ENCODE measurements at regions not wholly inside any gene's neighbourhood (a gene's known extent, or its start where the extent isn't known, plus 50 kb on each side); places are given as distances from the start of the nearest gene placed in this dataset.

DNA sequence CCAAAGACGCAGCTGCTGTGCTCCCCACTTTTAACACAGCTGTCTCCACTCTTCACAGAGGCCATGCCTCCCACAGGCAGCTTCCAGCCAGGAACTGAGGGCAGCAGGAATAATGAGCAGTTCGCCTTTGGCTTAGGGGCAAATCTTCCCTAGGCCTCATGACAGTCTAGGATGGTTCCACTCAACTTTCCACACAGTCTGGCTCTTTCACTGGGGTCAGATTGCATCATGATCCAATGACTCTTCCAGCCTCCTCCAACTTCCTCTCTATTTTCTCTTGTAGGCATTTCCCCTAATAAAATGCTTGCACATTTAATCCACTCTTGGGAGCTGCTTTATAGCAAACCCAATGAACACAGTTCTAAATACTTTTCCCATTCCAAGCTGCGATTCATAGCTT lies 271.6 kb upstream of the ATP2B1 start:
- ATAC-seq (ENCODE audit: low read depth) = no peak

DNA sequence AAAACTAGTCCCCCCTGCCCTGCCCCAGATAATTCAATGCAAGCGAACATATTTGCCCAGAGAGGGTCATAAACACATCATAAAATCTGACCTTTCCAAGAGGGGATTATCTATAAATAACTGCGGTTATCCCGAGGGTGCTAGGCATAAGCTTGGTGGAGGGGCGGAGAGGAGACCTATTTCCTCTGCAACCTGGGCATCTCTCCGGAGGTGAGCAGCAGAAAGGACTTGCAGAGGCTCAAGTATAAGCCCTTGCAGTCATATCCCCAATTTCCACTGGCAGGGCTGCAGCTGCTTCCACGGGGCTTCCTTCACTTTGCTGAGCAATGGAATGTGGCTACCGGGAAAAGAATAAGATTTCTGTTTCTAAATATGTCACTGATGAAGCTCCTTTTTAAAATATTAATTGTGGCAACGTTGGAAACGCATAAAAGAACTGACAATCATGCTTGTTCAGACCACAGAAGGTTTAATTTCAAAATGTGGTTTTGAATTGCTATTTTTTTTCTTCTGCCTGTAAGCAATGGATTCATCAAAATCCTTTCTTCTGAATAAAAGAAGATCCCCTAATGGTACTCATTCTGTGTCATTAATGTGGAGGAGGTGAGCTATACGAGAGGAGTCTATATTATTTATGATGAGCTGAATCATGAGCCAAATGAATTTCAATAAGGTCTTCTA lies 268.9 kb upstream of the ATP2B1 start:
- intact Hi-C loops (cut with micrococcal nuclease) = loop anchor here (2.0 kb wide), 1 partner anchor 15 kb away; no protein-coding TSS in a partner anchor
- Mint-ChIP-seq H3K4me3 (no peak overlapping the region), H3K27ac (no peak overlapping the region), H3K9me3 (peaks cover 2% of the 10 kb centered on the region), H3K4me1 (peaks cover 6% of the 10 kb centered on the region), H3K27me3 (no peaks in the 10 kb centered on the region), H3K36me3 (ENCODE audit: low read depth) (no peaks in the 10 kb centered on the region)
- ChIA-PET CTCF (interaction anchor here (0.6 kb wide), 1 partner anchor 382 kb away, joined by 3 read pairs; no protein-coding TSS in a partner anchor), POLR2A (no interaction called here)
- no peak for DNase-seq
- TF ChIP-seq, protein P1, sequence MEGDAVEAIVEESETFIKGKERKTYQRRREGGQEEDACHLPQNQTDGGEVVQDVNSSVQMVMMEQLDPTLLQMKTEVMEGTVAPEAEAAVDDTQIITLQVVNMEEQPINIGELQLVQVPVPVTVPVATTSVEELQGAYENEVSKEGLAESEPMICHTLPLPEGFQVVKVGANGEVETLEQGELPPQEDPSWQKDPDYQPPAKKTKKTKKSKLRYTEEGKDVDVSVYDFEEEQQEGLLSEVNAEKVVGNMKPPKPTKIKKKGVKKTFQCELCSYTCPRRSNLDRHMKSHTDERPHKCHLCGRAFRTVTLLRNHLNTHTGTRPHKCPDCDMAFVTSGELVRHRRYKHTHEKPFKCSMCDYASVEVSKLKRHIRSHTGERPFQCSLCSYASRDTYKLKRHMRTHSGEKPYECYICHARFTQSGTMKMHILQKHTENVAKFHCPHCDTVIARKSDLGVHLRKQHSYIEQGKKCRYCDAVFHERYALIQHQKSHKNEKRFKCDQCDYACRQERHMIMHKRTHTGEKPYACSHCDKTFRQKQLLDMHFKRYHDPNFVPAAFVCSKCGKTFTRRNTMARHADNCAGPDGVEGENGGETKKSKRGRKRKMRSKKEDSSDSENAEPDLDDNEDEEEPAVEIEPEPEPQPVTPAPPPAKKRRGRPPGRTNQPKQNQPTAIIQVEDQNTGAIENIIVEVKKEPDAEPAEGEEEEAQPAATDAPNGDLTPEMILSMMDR (IDR thresholded peaks at IDR 0.05) = no peak
- ATAC-seq (ENCODE audit: low read depth) = no peak

More for the DNA sequence above, 271.6 kb upstream of the ATP2B1 start:
- intact Hi-C loops (cut with micrococcal nuclease) = no loop called here
- TF ChIP-seq, protein P1 (IDR thresholded peaks at IDR 0.05) = no peak
- Mint-ChIP-seq H3K4me3 (no peak overlapping the region), H3K27ac (no peak overlapping the region), H3K36me3 (ENCODE audit: low read depth) (no peaks in the 10 kb centered on the region), H3K9me3 (no peaks in the 10 kb centered on the region), H3K4me1 (peaks cover 6% of the 10 kb centered on the region), H3K27me3 (no peaks in the 10 kb centered on the region)
- CTCF ChIA-PET = no interaction called here
- POLR2A ChIA-PET = interaction anchor here (0.8 to 0.9 kb wide), 2 partner anchors 62 to 271 kb away, joined by 3 read pairs; no protein-coding TSS in a partner anchor
- DNase-seq = no peak

DNA sequence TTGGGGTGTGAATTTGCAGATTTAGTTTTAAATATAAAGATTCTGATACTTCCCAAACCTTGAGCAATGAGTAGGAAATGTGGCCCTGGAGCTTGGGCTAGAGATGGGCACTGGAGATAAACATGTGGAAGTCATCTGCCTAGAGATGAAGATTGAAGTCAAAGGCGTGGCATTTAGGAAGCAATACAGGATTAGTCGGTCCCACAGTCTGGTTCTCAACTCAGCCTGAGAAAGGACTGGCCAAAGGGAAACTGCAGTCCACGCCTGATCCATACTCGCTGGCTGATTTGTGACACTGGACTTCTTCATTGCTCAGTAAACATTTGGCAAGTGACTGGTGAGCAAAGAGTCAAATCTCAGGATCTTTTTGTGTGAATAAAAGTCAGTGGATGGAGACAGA lies 268.2 kb upstream of the ATP2B1 start:
- CTCF ChIA-PET = interaction anchor here (0.6 kb wide), 1 partner anchor 381 kb away, joined by 3 read pairs; no protein-coding TSS in a partner anchor
- POLR2A ChIA-PET = no interaction called here
- Mint-ChIP-seq H3K4me3 (no peak overlapping the region), H3K27ac (no peak overlapping the region), H3K9me3 (peaks cover 2% of the 10 kb centered on the region), H3K27me3 (no peaks in the 10 kb centered on the region), H3K36me3 (ENCODE audit: low read depth) (no peaks in the 10 kb centered on the region), H3K4me1 (peaks cover 6% of the 10 kb centered on the region)
- DNase-seq (no peak), ATAC-seq (ENCODE audit: low read depth) (no peak)
- intact Hi-C loops (cut with micrococcal nuclease) = loop anchor here (2.0 kb wide), 1 partner anchor 16 kb away; no protein-coding TSS in a partner anchor
- TF ChIP-seq, protein P1 (IDR thresholded peaks at IDR 0.05) = no peak

DNA sequence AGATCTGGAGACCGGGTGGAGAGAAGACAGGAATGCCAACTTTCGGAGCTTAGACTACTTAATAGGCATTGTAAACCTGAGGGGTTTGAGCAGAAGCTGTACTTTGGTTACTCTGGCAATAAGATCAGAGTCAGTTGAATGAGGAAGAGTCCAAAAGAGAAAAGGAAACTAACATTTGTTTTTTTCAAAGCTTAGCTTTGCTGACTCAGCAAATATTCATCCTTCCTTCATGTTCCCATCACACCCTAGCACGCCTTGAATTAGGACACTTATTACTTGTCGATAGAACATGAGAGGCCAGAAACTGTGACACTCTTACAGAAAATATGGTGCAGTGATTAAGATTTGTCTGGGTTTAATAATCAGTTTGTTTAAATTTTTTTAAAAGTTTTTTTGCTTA lies 266.9 kb upstream of the ATP2B1 start:
- no peak overlapping the region for H3K4me3 Mint-ChIP-seq
- peaks cover 2% of the 10 kb centered on the region for H3K9me3 Mint-ChIP-seq
- H3K27me3 Mint-ChIP-seq = no peaks in the 10 kb centered on the region
- no peaks in the 10 kb centered on the region for H3K36me3 Mint-ChIP-seq (ENCODE audit: low read depth)
- intact Hi-C loops (cut with micrococcal nuclease) = no loop called here
- ChIA-PET CTCF (interaction anchor here (1.0 kb wide), 1 partner anchor 96 kb away, joined by 3 read pairs; no protein-coding TSS in a partner anchor), POLR2A (no interaction called here)
- no peak overlapping the region for H3K27ac Mint-ChIP-seq
- ATAC-seq (ENCODE audit: low read depth) (no peak), DNase-seq (no peak)
- peaks cover 6% of the 10 kb centered on the region for H3K4me1 Mint-ChIP-seq
- TF ChIP-seq, protein P1 (IDR thresholded peaks at IDR 0.05) = no peak

DNA sequence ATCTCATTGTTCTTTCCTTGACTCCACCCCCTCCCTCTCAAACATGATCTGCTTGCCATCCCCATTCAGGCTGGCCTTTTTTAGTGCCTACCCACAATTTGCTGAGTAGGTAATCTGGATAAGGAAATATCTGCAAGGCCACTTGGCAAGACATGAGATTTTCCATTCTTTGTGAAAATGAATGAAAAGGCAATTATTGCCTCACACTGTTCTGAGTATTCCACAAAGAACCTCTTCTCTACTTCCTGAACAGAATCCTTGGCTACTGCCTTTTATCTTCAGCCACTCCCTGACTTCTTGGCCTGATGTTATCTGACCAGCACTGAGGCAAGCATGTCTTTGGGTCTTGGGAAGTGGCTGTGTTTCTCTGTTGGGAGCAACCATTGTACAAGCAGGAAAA lies 263.2 kb upstream of the ATP2B1 start:
- POLR2A ChIA-PET = no interaction called here
- TF ChIP-seq, protein P1 (IDR thresholded peaks at IDR 0.05) = no peak
- no peak overlapping the region for H3K27ac Mint-ChIP-seq

More for the DNA sequence above, 263.2 kb upstream of the ATP2B1 start:
- DNase-seq = no peak
- H3K27me3 Mint-ChIP-seq = no peaks in the 10 kb centered on the region
- peaks cover 8% of the 10 kb centered on the region for H3K4me1 Mint-ChIP-seq
- no peaks in the 10 kb centered on the region for H3K36me3 Mint-ChIP-seq (ENCODE audit: low read depth)
- H3K9me3 Mint-ChIP-seq = peaks cover 2% of the 10 kb centered on the region
- no peak for ATAC-seq (ENCODE audit: low read depth)
- no peak overlapping the region for H3K4me3 Mint-ChIP-seq
- intact Hi-C loops (cut with micrococcal nuclease) = no loop called here
- CTCF ChIA-PET = no interaction called here

All from activated B cell treated with CpG ODN at 0.5 μM for 24 hours (primary cell).